HG03432 (cell line): ENCODE measurements at regions not wholly inside any gene's neighbourhood (a gene's known extent, or its start where the extent isn't known, plus 50 kb on each side); places are given as distances from the start of the nearest gene placed in this dataset.

ENCODE experiments used
- ATAC-seq: cut with Tn5 transposase; IDR thresholded peaks from one replicate; pipeline ENCODE4 v1.9.1; 2021; ENCODE audit warnings: mild to moderate bottlenecking, moderate library complexity; ENCODE audit not compliant: unreplicated experiment

DNA sequence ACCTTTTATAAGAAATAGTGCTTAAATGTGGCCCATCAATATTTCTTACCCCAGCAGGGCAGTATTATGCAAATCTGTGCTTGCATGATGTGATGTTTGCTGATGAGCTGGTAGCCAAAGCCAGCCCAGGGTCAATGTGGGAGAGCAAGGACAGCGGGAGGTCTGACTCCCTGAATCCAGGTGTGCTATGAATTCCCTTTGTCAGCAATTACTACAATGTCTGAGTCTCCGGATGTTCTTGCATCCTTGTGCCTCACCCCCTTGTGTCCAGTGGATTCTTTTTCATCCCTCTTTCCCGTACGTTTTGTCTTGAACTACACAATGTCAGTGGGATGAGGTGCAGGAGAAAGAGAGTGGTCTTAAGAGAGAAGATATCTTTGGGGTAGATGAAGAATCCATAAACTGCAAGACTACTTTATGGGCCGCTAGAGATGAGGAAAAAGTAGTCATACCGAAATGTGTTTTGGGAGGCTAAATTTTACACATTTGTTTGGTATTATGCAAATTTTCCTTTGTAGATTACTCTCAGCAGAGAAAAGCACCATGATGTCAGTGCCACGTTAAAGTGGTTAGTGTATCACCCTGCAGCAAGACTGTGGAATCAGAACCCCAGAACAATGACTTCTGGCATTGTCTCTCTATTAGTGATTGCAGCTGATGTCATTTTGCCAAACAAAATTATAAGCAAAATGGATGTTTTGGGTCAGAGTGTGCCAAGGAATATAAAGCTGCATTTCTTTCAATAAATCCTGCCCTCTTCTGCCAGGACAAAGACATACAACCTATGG is 53.5 kb upstream of the TSHZ3 start:
- no peak for ATAC-seq

DNA sequence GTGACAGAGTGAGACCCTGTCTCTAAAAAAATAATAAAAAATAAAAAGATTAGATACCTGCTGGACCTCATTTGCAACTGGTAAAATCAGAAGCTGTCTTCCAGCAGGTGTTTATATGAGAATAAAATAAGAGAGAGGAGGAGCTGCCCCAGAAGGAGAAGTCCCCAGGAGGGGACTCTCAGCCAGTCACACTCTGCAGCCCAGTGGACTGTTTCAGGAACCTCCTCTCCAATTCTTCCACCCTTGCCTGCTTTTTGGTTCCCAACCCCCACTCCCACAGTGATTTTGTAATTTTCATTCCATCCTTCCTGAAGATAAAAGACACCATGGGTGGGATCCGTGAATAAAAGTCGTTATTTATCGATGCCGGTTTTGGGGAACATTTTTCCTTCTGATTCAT is 56.9 kb upstream of the TSHZ3 start:
- no peak for ATAC-seq

DNA sequence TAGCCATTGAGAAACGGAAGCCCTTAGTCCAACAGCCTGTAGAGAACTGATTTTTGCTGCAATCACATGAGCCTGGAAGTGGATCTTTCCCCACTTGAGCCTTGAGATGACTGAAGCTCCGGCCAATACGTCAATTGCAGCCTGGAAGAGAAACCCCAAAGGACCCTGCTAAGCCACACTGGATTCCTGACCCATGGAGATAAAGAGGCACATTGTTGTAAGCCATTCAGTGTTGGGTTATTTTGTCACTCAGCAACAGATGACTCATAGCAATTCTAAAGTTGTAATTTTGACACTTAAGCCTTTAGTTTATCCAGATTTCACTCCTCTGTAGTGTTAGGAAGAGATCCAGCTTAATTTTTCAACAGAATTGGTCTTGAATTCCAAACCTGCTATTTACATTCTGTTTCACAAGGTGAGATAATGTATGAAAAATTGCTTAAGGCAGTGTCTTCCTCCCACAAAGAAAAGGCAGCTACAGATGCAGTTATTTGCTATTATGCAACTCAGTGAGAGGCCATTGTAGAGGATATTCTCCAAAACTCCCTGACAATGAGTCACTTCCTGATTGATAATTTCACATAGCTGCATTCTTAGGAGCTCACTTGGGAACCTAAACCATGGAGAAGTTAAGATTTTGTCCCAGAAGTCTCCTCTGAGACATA is 59.4 kb upstream of the TSHZ3 start:
- no peak for ATAC-seq

DNA sequence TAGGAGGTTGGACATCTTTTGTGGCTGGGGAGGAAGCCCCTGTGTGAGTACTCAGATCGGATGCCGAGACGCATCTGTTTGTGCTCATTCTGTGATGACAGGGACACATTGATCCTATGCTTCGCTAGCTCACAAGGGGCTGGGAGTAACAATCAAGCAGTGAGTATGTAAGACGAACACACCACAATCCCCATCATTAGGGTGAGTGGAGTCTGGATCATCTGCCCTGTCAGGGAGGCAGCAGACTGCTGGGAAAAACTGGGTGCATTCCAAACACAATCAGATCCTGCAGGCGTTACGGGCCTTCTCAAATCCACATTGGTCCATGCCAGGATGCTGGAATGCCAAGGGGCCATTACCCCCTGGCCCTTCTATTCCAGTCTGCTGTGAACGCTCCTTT is 64.1 kb upstream of the TSHZ3 start:
- no peak for ATAC-seq

DNA sequence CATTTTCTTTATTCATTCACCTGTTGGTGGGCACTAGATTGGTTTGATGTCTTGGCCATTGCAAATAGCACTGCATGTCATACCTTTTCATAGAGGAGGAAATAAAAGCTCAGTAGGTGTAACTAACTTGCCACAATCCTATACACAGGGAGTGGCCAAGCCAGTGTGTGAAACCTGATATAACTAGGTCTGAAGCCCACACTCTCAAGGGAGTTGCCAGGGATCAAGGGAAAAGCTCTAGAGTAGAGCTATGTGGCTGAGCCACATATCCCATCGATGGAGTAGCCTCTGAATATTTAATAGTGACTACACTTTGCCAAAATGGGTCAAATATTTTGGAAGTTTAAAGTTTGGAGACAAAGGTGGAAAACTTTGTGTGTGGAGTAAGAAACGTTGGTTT is 66.1 kb upstream of the TSHZ3 start:
- no peak for ATAC-seq

DNA sequence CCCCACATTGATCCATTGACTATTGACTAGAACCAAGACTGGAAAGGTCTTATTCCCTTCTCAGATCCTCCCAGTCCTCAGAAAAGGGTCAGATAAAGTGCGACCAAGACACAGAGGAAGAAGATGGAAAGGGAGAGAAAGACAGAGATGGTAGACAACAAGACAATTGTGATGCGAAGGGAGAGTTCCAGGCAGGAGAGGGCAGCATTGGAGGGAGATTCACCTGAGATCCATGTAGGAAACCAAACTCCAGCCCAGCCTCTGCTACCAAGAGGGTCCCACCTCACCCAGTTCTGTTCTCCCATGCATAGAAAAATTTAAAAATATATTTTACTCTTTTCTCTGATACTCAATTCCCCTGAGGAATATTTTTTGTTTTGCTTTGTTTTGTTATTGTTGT is 67.3 kb upstream of the TSHZ3 start:
- ATAC-seq = no peak

DNA sequence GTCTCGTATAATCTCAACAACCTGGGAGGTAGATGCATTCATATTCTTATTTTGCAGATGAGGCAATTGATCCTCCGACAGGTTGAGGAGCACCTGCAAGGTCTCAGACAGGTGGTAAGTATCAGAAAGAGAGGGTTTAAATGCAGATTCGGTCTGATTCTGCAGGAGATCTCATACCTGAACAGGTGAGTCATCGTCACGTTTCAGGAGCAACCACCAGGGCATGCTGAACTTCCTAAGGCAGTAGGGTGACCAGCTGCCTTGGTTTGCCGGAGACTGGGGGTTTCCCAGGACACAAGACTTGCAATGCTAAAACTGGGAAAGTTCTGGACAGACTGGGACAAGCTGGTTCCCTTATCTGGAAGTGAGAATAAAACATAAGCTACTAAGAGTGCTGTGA is 68.8 kb upstream of the TSHZ3 start:
- ATAC-seq = no peak

DNA sequence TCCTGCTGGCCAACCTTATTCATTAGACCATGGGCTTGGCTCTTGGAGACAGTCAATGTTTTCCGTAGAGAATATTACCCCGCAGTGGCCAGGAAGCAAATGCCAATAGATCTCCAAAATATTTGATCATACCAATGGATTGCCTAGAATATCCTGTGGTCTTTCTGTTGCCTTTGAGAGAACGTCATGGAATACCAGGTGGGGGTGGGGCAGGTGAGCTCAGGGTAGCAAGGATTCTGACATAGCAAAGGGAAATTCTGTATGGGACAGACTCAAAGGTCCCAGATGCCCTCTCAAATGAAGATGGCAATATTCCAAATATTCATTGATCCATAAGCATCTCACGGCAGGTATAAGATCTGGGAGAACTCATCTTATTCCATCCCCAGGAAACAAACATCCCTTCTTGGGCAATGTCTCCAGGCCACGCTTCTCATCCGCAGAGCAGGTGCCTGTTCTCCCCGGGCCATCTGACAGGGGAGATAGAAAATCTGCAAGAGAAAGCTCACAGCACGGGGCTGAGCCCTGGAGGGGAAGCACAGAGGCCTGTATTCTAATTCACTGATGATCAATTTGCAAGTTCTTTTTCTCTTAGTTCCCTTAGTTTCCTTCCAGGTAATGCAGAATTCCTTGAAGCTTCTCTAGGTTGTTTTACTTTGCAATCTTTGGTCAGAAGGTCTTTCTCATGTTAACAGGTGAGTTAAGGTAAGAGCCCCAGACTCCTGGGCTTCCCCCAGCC is 69.6 kb upstream of the TSHZ3 start:
- ATAC-seq = no peak

DNA sequence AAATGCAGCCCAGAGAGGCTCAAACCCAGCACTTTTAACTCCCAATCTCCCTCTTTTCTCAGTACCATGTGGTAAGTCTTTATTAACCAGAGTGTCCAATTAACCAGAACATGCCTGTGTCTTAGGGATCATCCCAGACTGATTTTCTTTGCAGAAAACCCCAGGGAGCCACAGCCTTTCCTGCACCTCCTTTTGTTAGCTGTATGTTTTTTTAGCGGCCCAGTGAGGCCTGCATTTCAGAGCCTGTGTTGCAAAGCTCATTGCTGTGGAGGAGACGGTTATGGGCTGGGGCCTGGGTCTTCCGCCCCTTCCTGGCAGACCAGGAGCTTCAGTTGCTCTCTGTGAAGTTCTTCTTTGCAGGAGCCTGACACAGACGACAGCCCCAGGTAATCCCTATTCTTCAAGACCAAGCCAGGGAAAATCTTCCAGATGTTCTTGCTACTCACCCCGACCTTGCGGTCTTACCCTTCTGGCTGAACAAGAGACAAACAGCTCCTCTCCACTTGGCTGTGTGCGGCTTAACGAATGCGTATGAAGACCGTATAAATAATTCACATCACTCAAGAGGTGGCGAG is 70.7 kb upstream of the TSHZ3 start:
- ATAC-seq = no peak

DNA sequence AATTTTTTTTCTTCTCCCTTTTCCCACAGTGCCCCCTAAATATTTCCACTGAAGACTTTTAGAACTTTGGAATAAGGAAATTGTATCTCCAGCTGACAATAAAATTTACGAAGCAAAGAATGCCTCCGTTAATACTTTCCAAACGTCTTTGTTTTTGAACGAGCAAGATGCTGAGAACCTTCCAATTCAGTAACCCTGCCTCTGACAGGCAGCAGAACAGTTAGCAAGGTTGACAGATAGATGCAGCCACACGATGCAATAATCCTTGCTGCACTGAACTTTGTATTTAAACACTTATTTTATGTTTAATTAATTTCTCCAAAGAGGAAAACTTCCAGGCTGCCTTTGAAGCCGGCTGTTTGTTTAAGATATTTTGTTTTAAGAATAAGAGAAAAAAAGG is 71.8 kb upstream of the TSHZ3 start:
- no peak for ATAC-seq

DNA sequence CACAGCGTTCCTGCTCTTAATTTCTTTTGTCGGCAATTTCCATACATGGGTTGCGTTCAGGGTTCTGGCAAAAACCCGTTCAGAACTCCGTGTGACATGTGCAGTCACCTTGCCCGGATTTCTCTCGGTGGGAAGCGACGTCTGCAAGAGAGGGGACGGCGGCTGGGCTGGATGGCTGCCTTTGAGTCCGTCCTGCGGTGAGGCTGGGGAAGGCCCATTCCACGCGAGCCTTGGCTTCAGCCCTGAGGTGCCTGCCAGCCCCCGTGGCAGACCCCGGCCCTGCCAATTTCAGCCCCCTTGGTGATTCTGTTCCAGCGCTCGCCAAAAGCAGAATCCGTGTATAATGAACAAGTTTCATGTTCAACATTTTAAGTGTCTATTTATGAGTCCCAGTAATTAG is 72.6 kb upstream of the TSHZ3 start:
- no peak for ATAC-seq

DNA sequence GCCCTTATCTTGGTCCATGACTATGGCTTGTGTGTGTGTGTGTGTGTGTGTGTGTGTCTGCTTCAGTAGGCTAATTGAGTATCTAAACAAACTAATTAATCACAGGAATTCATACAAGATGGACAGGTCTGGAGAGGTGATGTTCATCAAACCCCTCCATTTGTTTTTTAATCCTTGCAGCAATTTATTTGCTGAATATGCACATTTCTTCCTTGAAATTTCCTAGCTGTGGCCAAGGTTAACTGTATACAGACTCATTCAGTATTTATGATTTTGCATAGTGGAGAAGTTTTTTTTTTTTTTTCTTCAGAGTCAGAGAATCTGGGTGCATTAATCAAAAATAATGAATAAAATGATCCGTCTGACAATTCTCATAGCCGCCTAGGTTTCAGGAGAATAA is 74.7 kb upstream of the TSHZ3 start:
- no peak for ATAC-seq

DNA sequence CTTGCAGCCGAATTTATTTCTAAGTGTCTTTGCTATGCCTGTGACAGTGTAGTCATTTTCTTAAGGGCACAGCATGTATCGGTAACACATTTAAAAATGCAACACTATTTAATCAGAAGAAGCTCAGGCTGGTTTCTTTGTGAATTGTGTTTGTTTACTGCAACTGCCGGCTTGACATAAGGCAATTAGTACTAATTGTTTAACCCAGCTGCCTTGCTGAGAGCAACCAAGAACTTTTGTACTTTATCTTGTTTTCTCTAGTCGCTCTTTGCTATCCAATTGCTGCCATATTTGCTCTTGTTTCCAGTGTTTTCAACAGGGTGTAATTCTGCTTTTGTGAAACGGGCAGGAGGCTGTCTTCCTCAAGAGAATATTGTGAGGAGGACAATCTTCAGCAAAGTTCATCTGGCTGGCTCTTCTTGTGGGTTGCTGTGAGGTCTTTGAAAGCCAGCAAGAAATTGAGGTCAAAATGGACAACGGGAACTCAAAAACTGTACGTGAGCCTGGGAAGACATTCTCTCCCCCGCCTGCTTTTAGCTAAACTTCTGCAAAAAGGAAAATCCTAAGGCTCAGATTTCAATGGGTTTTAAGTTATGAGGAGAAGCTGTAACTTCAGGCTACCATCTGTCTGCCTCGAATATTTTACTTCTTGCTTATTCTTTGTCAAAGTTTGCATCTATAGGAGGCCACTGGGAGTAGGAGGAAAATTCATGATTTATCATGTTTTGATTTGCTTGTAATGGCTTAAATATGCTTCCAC is 75.8 kb upstream of the TSHZ3 start:
- ATAC-seq = no peak

DNA sequence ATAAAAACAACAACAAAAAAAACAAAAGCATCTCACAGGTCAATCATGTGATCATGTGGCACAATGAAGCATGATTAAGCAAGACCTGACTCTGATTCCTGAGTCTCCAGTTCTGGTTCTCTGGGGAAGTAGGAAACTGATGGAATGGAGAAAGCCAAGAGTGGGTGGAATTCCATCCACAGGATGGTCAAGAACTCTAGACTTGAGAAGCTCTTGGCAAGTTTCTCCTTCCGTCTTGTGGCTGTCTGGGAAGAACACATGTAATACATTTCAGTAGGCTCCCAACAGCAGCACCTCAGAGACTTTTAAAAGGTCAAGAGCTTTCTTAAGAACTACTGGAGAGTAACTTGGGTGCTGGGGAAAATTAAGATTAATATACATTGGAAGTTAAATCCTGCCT is 78.6 kb upstream of the TSHZ3 start:
- ATAC-seq = no peak

DNA sequence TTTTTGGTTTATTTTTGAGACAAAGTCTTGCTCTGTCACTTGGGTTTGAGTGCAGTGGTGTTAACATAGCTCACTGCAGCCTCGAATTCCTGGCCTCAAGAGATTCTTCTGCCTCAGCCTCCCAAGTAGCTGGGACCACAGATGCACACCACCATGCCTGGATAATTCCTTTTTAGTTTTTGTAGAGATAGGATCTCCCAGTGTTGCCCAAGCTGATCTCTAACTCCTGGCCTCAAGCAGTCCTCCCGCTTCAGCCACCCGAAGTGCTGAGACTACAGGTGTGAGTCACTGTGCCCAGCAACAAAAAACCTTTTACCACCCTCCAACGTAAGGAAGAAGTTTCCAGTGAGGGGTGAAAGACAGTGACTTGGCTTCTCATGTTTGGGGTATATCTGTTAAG is 81.1 kb upstream of the TSHZ3 start:
- no peak for ATAC-seq

DNA sequence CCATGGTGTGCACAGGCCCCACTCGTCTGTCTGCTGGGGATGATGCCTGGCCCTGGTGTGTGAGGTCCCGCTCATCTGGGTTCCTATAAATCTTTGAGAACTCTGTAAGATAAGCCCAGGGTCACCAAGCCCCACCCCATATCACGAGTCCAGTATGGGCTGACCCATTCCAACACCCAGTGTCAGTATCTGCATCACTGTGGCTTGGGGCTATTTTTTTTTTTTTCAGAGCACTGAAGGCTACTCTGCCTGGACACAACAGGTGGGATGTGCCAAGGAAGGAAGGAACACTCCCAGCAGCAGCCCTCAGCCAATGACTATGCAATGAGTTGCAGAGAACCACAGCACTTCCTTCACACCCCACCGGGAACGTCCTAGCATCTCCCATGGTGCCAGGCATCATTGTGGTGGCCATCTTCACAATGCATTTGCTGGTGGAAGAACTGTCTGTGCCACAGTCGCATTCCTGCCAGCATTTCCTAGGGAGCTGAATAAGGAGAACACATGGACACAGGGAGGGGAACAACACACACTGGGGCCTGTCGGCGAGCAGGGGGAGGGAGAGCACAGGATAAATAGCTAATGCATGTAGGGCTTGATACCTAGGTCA is 83.1 kb upstream of the TSHZ3 start:
- ATAC-seq = no peak

DNA sequence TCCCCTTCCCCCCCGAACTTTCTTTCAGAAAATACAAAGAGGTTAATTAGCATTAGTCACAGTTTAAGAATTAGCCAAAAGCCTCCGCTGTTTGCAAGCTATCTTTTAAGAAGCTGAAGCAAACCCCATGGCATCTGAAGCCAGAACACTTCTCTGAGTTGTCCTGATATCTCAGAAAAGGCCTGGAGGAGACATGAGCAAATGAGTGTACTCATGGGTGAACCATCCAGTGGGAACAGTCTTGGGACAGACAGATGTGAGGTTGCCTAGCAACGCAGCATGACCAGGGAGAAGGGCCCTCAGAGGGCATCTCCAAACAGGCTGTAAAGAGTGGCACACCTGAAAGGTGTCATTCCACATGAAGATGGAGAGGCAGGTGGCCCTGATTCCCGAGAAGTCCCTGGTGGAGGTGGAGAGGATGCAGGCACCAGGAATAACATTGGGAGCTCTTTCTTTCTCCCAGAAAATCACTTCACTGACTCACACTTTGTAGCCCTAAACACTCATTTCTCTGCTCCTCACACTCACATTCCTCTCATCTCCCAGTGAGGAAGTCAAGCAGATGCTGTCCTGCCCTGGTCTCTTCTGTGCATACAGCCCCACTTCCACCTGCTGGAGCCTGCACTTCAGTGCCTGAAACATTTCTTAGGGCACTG is 87.0 kb upstream of the TSHZ3 start:
- ATAC-seq = no peak

DNA sequence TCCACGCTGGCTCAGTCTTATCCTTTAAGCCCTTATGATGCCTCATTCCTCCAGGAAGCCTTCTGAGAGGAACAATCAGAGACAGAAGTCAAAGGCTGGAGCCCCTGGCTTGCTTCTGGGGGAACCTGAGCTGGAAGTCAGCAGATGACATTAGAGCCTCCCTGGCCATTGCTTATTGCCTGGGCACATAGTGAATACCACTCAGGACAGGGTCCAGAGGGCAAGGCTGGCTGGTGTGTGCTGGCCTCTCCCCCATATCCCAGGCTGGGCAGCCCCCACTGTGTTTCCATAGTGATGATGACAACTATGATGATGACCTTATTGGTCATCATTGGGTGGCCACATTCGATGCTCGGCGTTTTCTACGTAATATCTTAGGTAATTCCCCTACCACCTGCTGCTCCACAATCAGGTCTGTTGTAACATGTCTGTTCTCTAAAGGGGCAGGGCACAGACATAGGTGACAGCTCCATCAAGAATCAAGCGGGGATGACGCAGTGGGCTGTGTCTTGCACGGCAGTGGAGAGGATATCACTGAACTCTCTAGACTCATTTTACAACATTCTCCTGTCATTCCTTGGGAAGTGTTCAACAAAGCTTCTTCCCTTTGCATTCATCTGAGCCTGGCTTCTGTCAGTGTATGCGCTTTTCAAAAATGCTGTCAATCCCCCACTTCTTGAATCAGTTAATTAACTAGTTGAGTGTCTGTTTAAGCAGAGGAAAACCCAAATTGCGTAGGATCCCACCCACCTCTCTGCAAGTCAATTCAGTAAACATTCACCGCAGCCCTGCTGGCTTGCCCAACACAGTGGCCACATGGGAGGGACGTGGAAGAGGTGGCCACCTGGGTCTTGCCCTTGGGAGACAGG is 89.4 kb upstream of the TSHZ3 start:
- ATAC-seq = no peak

DNA sequence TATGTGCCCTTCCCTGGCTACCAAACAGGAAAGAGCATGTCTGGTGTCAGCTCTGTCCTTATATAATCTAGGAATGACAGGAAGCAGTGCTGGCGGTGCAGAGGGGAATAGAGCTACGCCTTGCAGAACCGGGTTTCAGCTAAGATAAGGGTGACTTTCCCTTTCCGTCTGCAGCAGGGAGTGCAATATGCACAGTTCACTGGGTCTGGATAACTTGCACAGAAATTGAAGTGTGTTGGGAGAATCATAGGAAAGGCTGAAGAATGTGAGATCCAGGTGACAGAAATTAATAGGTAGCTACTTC is 90.0 kb upstream of the TSHZ3 start:
- ATAC-seq = no peak
